H1 (cell line): ENCODE measurements at regions not wholly inside any gene's neighbourhood (a gene's known extent, or its start where the extent isn't known, plus 50 kb on each side); places are given as distances from the start of the nearest gene placed in this dataset.

Source experiments
- CTCF ChIA-PET: fragments of 300-600 bp; sonication (Branson Sonifier 250); formaldehyde crosslinking; loops from one replicate; lab custom pipeline; 2021; ENCODE audit not compliant: partially characterized antibody; lab: Charles Lee
- POLR2A ChIA-PET: fragments of 300-600 bp; sonication (Branson Sonifier 250); formaldehyde crosslinking; loops from one replicate; lab custom pipeline; 2021; ENCODE audit warnings: inconsistent platforms; ENCODE audit not compliant: partially characterized antibody; lab: Charles Lee
- DNase-seq, 2 experiments: peaks; one replicate each; pipeline versions ENCODE4 v3.0.0 to v3.0.0-alpha.2; 2010 to 2022; ENCODE audit warnings: low spot score in 2 of 2, low read depth in 1 of 2, mixed read lengths in 1 of 2
- FAIRE-seq: peaks from 2 replicates; lab custom pipeline; 2011; peaks lifted over from hg19 to GRCh38; lab: Jason Lieb, UNC
- H2AFZ ChIP-seq: 2 replicates; pipeline ENCODE4 v1.8.1; 2012; ENCODE audit warnings: low read length, inconsistent platforms
- H2AK5ac ChIP-seq: 2 replicates; pipeline ENCODE4 v1.6.1; 2013; ENCODE audit warnings: low read depth, low read length
- H2BK120ac ChIP-seq: replicated peaks from 2 replicates; pipeline ENCODE3; 2013; ENCODE audit warnings: low read depth, low read length, inconsistent platforms
- H2BK12ac ChIP-seq: 2 replicates; pipeline ENCODE4 v1.6.1; 2013; ENCODE audit warnings: low read depth, low read length
- H2BK15ac ChIP-seq: 2 replicates; pipeline ENCODE4 v1.6.1; 2013; ENCODE audit warnings: low read length
- H2BK20ac ChIP-seq: 2 replicates; pipeline ENCODE4 v1.6.1; 2013; ENCODE audit warnings: low read length
- H2BK5ac ChIP-seq: 2 replicates; pipeline ENCODE4 v1.6.1; 2013; ENCODE audit warnings: low read depth, low read length
- H3K14ac ChIP-seq: 2 replicates; pipeline ENCODE4 v1.6.1; 2013; ENCODE audit warnings: inconsistent platforms; ENCODE audit not compliant: insufficient read length
- H3K18ac ChIP-seq: 2 replicates; pipeline ENCODE4 v1.6.1; 2013; ENCODE audit warnings: low read length; ENCODE audit errors: extremely low read depth
- H3K23ac ChIP-seq: 2 replicates; pipeline ENCODE4 v1.6.1; 2013; ENCODE audit warnings: inconsistent platforms; ENCODE audit not compliant: insufficient read length
- H3K23me2 ChIP-seq: 2 replicates; pipeline ENCODE4 v1.6.1; 2013; ENCODE audit warnings: low read depth, low read length
- H3K27ac ChIP-seq: 2 replicates; pipeline ENCODE4 v1.6.1; 2011; ENCODE audit warnings: low read depth, low read length, inconsistent platforms
- H3K27me3 ChIP-seq, 4 experiments: replicated peaks in 1 of 4; 1 replicate in 1 of 4; 2 replicates in 3 of 4; pipeline versions ENCODE4 v1.6.1 to v1.8.1; 2011 to 2013; ENCODE audit warnings: low read length in 3 of 4, mild to moderate bottlenecking in 3 of 4, inconsistent platforms in 2 of 4, mixed read lengths in 2 of 4, moderate library complexity in 1 of 4; ENCODE audit not compliant: control insufficient read depth in 3 of 4, insufficient read depth in 3 of 4; ENCODE audit errors: extremely low read depth in 1 of 4
- H3K36me3 ChIP-seq, 4 experiments: 2 replicates each; pipeline versions ENCODE4 v1.6.1 to v1.8.1; 2011 to 2013; ENCODE audit warnings: mild to moderate bottlenecking in 4 of 4, low read length in 3 of 4, moderate library complexity in 2 of 4, control low read depth in 1 of 4, inconsistent platforms in 1 of 4; ENCODE audit not compliant: insufficient read depth in 4 of 4, control insufficient read depth in 2 of 4
- H3K4ac ChIP-seq: replicated peaks from 2 replicates; pipeline ENCODE3; 2013; ENCODE audit warnings: low read length, low read depth, mixed read lengths, inconsistent platforms; ENCODE audit not compliant: insufficient read length
- H3K4me1 ChIP-seq, 4 experiments: replicated peaks in 1 of 4; 1 replicate in 1 of 4; 2 replicates in 3 of 4; pipeline versions ENCODE4 v1.6.1 to v1.8.1; 2011 to 2013; ENCODE audit warnings: low read length in 3 of 4, inconsistent platforms in 2 of 4, mixed read lengths in 1 of 4; ENCODE audit not compliant: insufficient read depth in 4 of 4, control insufficient read depth in 3 of 4
- H3K4me2 ChIP-seq, 2 experiments: 2 replicates each; pipeline versions ENCODE4 v1.6.1 to v1.8.1; 2011 to 2013; ENCODE audit warnings: low read depth in 2 of 2, low read length in 2 of 2, control low read depth in 1 of 2, inconsistent platforms in 1 of 2, mild to moderate bottlenecking in 1 of 2; ENCODE audit not compliant: insufficient read depth in 1 of 2
- H3K4me3 ChIP-seq, 4 experiments: fragments of 200-600, 300-600 bp in 1 of 4; sonication (generic), shearing (Covaris generic), sonication (Bioruptor Twin) in 1 of 4; 2 replicates each; pipeline versions ENCODE4 v1.5.1 to v1.8.1; 2011 to 2016; ENCODE audit warnings: low read length in 4 of 4, low read depth in 3 of 4, control low read depth in 2 of 4, inconsistent platforms in 2 of 4, mild to moderate bottlenecking in 2 of 4, mixed read lengths in 1 of 4, moderate library complexity in 1 of 4; ENCODE audit not compliant: insufficient read depth in 2 of 4; ENCODE audit errors: extremely low read depth in 1 of 4
- H3K56ac ChIP-seq: replicated peaks from 2 replicates; pipeline ENCODE3; 2013; ENCODE audit warnings: low read depth, mild to moderate bottlenecking, mixed read lengths, low read length, inconsistent platforms; ENCODE audit not compliant: insufficient read length
- H3K79me1 ChIP-seq: 2 replicates; pipeline ENCODE4 v1.6.1; 2013; ENCODE audit warnings: low read depth, low read length, control low read depth
- H3K79me2 ChIP-seq, 2 experiments: 2 replicates each; pipeline versions ENCODE4 v1.6.1 to v1.8.1; 2012 to 2013; ENCODE audit warnings: low read length in 2 of 2, mild to moderate bottlenecking in 2 of 2, inconsistent platforms in 1 of 2; ENCODE audit not compliant: insufficient read depth in 2 of 2, control insufficient read depth in 1 of 2
- H3K9ac ChIP-seq, 4 experiments: replicated peaks in 1 of 4; 1 replicate in 1 of 4; 2 replicates in 3 of 4; pipeline versions ENCODE4 v1.6.1 to v1.8.1; 2011 to 2013; ENCODE audit warnings: low read depth in 3 of 4, low read length in 3 of 4, control low read depth in 2 of 4, mild to moderate bottlenecking in 2 of 4, moderate library complexity in 2 of 4, inconsistent platforms in 1 of 4; ENCODE audit errors: extremely low read depth in 1 of 4
- H3K9me3 ChIP-seq, 2 experiments: 2 replicates each; pipeline versions ENCODE4 v1.6.1 to v1.8.1; 2012 to 2013; ENCODE audit warnings: mild to moderate bottlenecking in 2 of 2, moderate library complexity in 2 of 2, control low read depth in 1 of 2, inconsistent platforms in 1 of 2, low read depth in 1 of 2, low read length in 1 of 2, mixed read lengths in 1 of 2; ENCODE audit not compliant: insufficient read depth in 2 of 2
- H4K20me1 ChIP-seq, 2 experiments: replicated peaks in 1 of 2; 2 replicates each; pipeline versions ENCODE3 to v1.8.1; 2011 to 2013; ENCODE audit warnings: inconsistent platforms in 2 of 2, low read length in 2 of 2, mild to moderate bottlenecking in 1 of 2; ENCODE audit not compliant: insufficient read depth in 2 of 2, control insufficient read depth in 1 of 2
- H4K5ac ChIP-seq: 2 replicates; pipeline ENCODE4 v1.6.1; 2013; ENCODE audit warnings: low read length, low read depth, mixed read lengths, inconsistent platforms; ENCODE audit not compliant: insufficient read length
- H4K8ac ChIP-seq: 2 replicates; pipeline ENCODE4 v1.8.0; 2013; ENCODE audit warnings: mild to moderate bottlenecking, moderate library complexity, low read length, inconsistent platforms; ENCODE audit not compliant: insufficient read depth; ENCODE audit errors: extremely low read depth
- H4K91ac ChIP-seq: replicated peaks from 2 replicates; pipeline ENCODE3; 2013; ENCODE audit warnings: low read length, mixed read lengths, inconsistent platforms; ENCODE audit not compliant: insufficient read length
- FOSL1 ChIP-seq: IDR thresholded peaks from 2 replicates; pipeline ENCODE4 v1.6.1; 2011; ENCODE audit warnings: mild to moderate bottlenecking, low read depth, low read length, moderate library complexity; ENCODE audit not compliant: insufficient read depth
- NANOG ChIP-seq: IDR thresholded peaks from 2 replicates; pipeline ENCODE4 v1.6.1; 2011; ENCODE audit warnings: low read length, low read depth, mild to moderate bottlenecking, inconsistent platforms; ENCODE audit not compliant: insufficient read depth, poor library complexity, severe bottlenecking
- SIN3A ChIP-seq, 2 experiments: IDR thresholded peaks in 1 of 2; conservative IDR thresholded peaks in 1 of 2; 2 replicates each; pipeline ENCODE4 v1.6.1; 2011 to 2012; ENCODE audit warnings: low read length in 2 of 2, improper control_type of control experiment in 1 of 2, low read depth in 1 of 2, mild to moderate bottlenecking in 1 of 2

DNA sequence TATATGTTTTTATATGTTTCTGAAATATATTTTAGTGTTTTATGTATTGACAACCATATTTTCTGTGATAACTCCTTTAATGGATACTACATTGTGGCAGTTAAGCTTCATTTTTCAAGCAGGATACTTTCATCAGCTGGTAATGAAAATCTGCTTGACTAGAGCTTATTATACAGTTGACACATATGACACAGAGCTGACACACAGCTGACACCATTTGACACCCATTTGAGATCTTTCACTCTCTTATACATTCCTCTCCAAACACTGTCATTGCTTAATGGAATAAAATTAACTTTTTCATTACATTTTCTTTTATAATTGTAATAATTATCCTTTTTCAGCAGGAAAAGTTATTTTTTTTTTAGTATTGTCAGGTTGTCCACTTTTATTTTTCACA, 561.1 kb upstream of the NDST4 start:
- H3K79me2 ChIP-seq: no peaks in the 10 kb centered on the region
- H3K56ac ChIP-seq: no peak overlapping the region
- no peaks in the 10 kb centered on the region for H3K79me1 ChIP-seq
- FAIRE-seq: no peak
- H3K27me3 ChIP-seq: no peaks in the 10 kb centered on the region
- no peak overlapping the region for H2BK120ac ChIP-seq
- no peak overlapping the region for H4K8ac ChIP-seq
- H3K4me3 ChIP-seq: no peak overlapping the region
- POLR2A ChIA-PET: no interaction called here
- H3K18ac ChIP-seq: no peak overlapping the region
- no peak overlapping the region for H2BK12ac ChIP-seq
- H3K23ac ChIP-seq: no peak overlapping the region
- H2BK15ac ChIP-seq: no peak overlapping the region
- peaks cover 0 to 6% of the 10 kb centered on the region in 2 experiments; a peak in 1 of 4 replicates for H3K9me3 ChIP-seq
- no peak overlapping the region for H3K14ac ChIP-seq
- H2BK20ac ChIP-seq: no peak overlapping the region
- TF ChIP-seq NANOG: no peak
- TF ChIP-seq FOSL1: no peak
- TF ChIP-seq SIN3A (conservative IDR thresholded peaks at IDR 0.05 in 1 of 2, IDR thresholded peaks at IDR 0.05 in 1 of 2; ENCODE audit: low read depth in 1 of 2, low read length in 2 of 2): no peak
- TF ChIP-seq, all 59 proteins: peak for 0
- Histone ChIP-seq H3K4ac (no peak overlapping the region), H3K27ac (no peak overlapping the region), H2AK5ac (no peak overlapping the region), H2AFZ (no peak overlapping the region), H3K23me2 (no peaks in the 10 kb centered on the region), H4K91ac (no peak overlapping the region), H2BK5ac (no peak overlapping the region), H3K36me3 (peaks cover 0 to 6% (median 0%) of the 10 kb centered on the region in 4 experiments; a peak in 1 of 8 replicates), H3K4me1 (no peaks in the 10 kb centered on the region), H4K20me1 (no peaks in the 10 kb centered on the region), H4K5ac (no peak overlapping the region), H3K9ac (no peak overlapping the region), H3K4me2 (no peak overlapping the region)
- no peak for DNase-seq
- CTCF ChIA-PET: interaction anchor here (2.1 kb wide), 1 partner anchor 10 kb away, joined by 4 read pairs; no protein-coding TSS in a partner anchor
